Nephron (organoid): ENCODE measurements at regions not wholly inside any gene's neighbourhood (a gene's known extent, or its start where the extent isn't known, plus 50 kb on each side); places are given as distances from the start of the nearest gene placed in this dataset.
"Not testable (repeated sequence)": the region's sequence is repeated elsewhere in the genome, so short reads cannot be mapped to it uniquely, and the experiment has no call there.

Experiments
- H3K27ac Mint-ChIP-seq, 3 experiments: 2 replicates each; pipeline ENCODE4 v1.8.0; 2020; ENCODE audit warnings: mixed read lengths in 3 of 3, mild to moderate bottlenecking in 2 of 3, moderate library complexity in 1 of 3
- H3K27me3 Mint-ChIP-seq: 2 replicates; pipeline ENCODE4 v1.8.0; 2021; ENCODE audit warnings: low read depth, mild to moderate bottlenecking, moderate library complexity, mixed read lengths
- H3K36me3 Mint-ChIP-seq: 2 replicates; pipeline ENCODE4 v1.8.0; 2020; ENCODE audit warnings: low read depth, mixed read lengths
- H3K4me1 Mint-ChIP-seq: 2 replicates; pipeline ENCODE4 v1.8.0; 2020; ENCODE audit warnings: mixed read lengths
- H3K4me3 Mint-ChIP-seq, 3 experiments: 2 replicates each; pipeline ENCODE4 v1.8.0; 2020; ENCODE audit warnings: mild to moderate bottlenecking in 3 of 3, mixed read lengths in 3 of 3, moderate library complexity in 2 of 3
- H3K9me3 Mint-ChIP-seq: 2 replicates; pipeline ENCODE4 v1.8.0; 2020; ENCODE audit warnings: mixed read lengths
- TF ChIP-seq, protein P1 (sequence below), 3 experiments: fragments of 200-600 bp; sonication (generic); IDR thresholded peaks; one replicate each; pipeline ENCODE4 v1.5.0; 2021; ENCODE audit warnings: antibody characterized with exemption in 3 of 3; ENCODE audit not compliant: unreplicated experiment in 3 of 3

GRCh38 chr18:22709288-22710060 lies 223.7 kb upstream of the RBBP8 start:
- H3K27ac Mint-ChIP-seq, result peak overlapping the region; percentile 96 to 97 (median 97)
- no peaks in the 10 kb centered on the region for H3K9me3 Mint-ChIP-seq
- peaks cover 5% of the 10 kb centered on the region for H3K27me3 Mint-ChIP-seq
- H3K4me3 Mint-ChIP-seq, result no peak overlapping the region
- no peaks in the 10 kb centered on the region for H3K36me3 Mint-ChIP-seq
- H3K4me1 Mint-ChIP-seq, result peaks cover 40% of the 10 kb centered on the region
- TF ChIP-seq, protein P1, sequence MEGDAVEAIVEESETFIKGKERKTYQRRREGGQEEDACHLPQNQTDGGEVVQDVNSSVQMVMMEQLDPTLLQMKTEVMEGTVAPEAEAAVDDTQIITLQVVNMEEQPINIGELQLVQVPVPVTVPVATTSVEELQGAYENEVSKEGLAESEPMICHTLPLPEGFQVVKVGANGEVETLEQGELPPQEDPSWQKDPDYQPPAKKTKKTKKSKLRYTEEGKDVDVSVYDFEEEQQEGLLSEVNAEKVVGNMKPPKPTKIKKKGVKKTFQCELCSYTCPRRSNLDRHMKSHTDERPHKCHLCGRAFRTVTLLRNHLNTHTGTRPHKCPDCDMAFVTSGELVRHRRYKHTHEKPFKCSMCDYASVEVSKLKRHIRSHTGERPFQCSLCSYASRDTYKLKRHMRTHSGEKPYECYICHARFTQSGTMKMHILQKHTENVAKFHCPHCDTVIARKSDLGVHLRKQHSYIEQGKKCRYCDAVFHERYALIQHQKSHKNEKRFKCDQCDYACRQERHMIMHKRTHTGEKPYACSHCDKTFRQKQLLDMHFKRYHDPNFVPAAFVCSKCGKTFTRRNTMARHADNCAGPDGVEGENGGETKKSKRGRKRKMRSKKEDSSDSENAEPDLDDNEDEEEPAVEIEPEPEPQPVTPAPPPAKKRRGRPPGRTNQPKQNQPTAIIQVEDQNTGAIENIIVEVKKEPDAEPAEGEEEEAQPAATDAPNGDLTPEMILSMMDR (IDR thresholded peaks at IDR 0.05; ENCODE audit: unreplicated experiment in 3 of 3), result no peak

DNA sequence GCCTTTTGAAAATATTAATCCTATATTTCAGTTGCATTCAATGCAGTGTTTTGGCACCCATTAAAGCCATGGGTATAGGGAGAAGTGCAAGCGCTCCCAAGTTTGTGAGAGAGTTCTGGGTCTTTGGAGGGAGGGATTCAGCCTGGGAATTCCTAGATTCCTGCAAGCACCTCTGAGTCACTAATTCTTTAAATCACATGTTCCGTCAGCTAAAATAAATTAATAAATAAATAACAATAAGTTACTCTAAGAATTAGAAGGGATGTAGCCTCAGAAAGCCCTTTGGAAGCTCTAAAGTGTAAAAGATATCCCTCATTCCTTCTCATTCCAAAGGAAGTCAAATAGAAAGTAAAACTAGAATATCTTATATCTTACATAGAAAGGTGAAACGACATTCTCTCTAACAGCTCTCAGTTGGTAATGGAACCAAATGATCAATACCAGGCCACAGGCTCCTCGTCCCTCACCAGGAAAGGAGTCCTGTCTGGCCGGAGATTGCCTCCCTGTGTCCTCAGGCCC lies 222.4 kb upstream of the RBBP8 start:
- peak overlapping the region; percentile 56 to 73 (median 68) for H3K4me3 Mint-ChIP-seq
- H3K9me3 Mint-ChIP-seq, result no peaks in the 10 kb centered on the region

GRCh38 chr18:22711192-22711685 lies 221.9 kb upstream of the RBBP8 start:
- peaks cover 5% of the 10 kb centered on the region for H3K27me3 Mint-ChIP-seq
- TF ChIP-seq, protein P1 (IDR thresholded peaks at IDR 0.05; ENCODE audit: unreplicated experiment in 3 of 3), result no peak
- H3K9me3 Mint-ChIP-seq, result no peaks in the 10 kb centered on the region
- peak overlapping the region; percentile 56 to 73 (median 68) for H3K4me3 Mint-ChIP-seq
- no peaks in the 10 kb centered on the region for H3K36me3 Mint-ChIP-seq
- peak overlapping the region; percentile 96 to 97 (median 97) for H3K27ac Mint-ChIP-seq
- H3K4me1 Mint-ChIP-seq, result peaks cover 40% of the 10 kb centered on the region

More for the DNA sequence above, 222.4 kb upstream of the RBBP8 start:
- Mint-ChIP-seq H3K36me3 (no peaks in the 10 kb centered on the region), H3K4me1 (peaks cover 40% of the 10 kb centered on the region), H3K27me3 (peaks cover 5% of the 10 kb centered on the region), H3K27ac (peak overlapping the region; percentile 96 to 97 (median 97))
- TF ChIP-seq, protein P1 (IDR thresholded peaks at IDR 0.05; ENCODE audit: unreplicated experiment in 3 of 3), result no peak

GRCh38 chr18:22713511-22713910 lies 219.6 kb upstream of the RBBP8 start:
- H3K27me3 Mint-ChIP-seq, result peaks cover 5% of the 10 kb centered on the region
- H3K36me3 Mint-ChIP-seq, result no peaks in the 10 kb centered on the region
- H3K4me3 Mint-ChIP-seq, result peak overlapping the region in 1 of 3 experiments; percentile 24
- peaks cover 40% of the 10 kb centered on the region for H3K4me1 Mint-ChIP-seq
- H3K9me3 Mint-ChIP-seq, result no peaks in the 10 kb centered on the region
- H3K27ac Mint-ChIP-seq, result peak overlapping the region; percentile 85 to 90 (median 86)
- TF ChIP-seq, protein P1 (IDR thresholded peaks at IDR 0.05; ENCODE audit: unreplicated experiment in 3 of 3), result no peak

GRCh38 chr18:22717536-22717935 lies 215.6 kb upstream of the RBBP8 start:
- H3K4me1 Mint-ChIP-seq, result peaks cover 13% of the 10 kb centered on the region
- not testable (repeated sequence) for H3K27me3 Mint-ChIP-seq, H3K9me3 Mint-ChIP-seq, H3K27ac Mint-ChIP-seq, H3K4me3 Mint-ChIP-seq, H3K36me3 Mint-ChIP-seq

DNA sequence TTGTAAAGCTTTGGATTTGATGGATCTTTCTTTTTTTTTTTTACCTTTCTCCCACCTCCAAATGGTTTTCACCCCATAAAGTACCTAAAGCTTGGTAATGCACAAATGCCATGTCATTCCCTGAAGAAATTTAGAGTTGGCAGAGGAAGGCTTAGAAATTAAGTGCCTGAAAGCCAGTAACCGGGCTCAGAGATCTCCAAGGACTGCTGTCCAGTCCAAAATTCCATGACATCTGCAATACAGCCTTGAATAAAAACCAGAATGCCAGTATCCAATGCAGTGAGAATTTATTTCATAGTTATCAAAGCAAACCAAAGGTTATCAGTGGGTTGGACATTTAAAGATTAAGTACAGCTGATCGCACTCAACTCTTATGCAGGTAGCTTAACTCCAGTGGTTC lies 209.9 kb upstream of the RBBP8 start:
- no peak overlapping the region for H3K4me3 Mint-ChIP-seq

More for the DNA sequence above, 209.9 kb upstream of the RBBP8 start:
- Mint-ChIP-seq H3K4me1 (peaks cover 18% of the 10 kb centered on the region), H3K36me3 (no peaks in the 10 kb centered on the region), H3K27me3 (no peaks in the 10 kb centered on the region), H3K27ac (peak overlapping the region; percentile 81 to 91 (median 88)), H3K9me3 (peaks cover 4% of the 10 kb centered on the region)
- TF ChIP-seq, protein P1 (IDR thresholded peaks at IDR 0.05; ENCODE audit: unreplicated experiment in 3 of 3), result no peak
